NCI-H460 (cell line): ENCODE measurements at regions not wholly inside any gene's neighbourhood (a gene's known extent, or its start where the extent isn't known, plus 50 kb on each side); places are given as distances from the start of the nearest gene placed in this dataset.

Experiments used
- DNase-seq: peaks from one replicate; pipeline ENCODE4 v3.0.0-alpha.2; 2016; ENCODE audit warnings: low read depth; ENCODE audit errors: extremely low read depth

DNA sequence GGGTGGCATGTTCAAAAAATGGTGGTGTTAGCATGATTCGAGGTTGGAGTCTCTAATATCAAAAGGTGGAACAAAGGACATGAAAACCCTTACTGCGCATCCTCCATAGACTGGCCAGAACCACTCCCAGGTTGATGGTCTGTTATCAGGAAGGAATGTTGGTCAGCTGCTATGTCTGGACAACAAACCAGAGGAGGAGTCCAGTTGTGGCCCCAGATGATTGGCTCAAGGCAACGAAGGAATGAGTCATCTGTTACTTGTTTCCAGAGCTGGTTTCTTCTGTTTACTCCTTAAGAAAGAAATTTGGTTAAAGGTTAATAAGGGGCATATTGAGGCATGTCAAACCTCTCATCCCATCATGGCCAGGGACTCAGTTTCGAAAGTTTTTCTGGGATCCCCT, 56.8 kb upstream of the GRIA4 start:
- DNase-seq, result no peak

DNA sequence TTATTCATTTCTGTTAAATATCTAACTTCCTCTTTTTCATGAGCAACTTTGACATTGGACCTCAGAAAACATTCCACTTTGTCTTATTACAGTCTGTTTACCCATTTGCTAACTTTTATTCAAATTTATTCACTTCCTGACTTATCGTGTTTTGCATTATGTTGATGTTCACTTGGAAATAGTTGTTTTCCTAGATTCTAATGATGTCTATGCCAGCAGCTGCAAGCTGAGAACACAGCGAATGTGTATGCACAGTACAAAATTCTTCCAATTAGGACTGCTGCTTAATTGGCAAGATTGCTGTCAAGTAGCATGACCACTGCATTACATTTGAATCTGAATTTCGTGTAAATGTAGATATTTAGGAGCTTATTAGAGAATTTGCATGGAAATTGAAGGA, 61.5 kb upstream of the GRIA4 start:
- no peak for DNase-seq

DNA sequence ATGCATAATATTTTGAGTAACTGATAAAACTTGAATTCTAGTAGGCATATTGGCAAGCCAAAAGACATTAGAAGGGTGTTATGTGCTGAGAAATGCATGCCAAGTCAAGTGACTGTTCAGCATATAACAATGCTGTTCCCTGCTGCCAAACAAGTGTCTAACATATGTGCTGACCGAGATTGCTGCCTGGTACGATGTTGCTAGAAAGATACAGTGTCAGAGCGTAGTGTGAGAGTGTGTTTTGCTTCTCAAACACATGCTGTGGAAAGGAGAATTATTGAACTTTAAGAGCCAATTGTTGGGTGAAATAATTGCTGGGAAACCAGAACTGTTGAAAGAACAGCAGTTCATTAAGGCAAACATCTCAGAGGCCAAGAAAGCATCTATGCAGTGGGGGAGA, 71.3 kb upstream of the GRIA4 start:
- DNase-seq, result no peak

DNA sequence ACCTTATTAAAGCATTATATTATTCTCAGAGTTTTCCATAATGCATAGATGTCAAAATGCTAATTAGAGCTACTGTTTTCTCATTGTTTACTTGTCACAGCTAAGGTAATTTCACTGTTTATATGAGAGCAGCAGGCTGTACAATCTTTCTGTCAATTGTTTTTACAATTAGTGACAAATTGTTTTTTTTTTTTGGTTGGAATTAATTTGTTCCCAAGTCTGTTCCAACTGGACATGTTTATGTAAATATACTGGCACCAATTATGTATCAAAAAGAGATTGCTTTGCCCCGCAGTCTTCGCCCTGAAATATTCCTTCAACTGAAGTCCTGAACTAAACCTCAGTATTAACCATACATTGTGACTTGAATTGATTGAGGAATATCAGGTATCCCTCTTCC, 72.3 kb upstream of the GRIA4 start:
- no peak for DNase-seq

DNA sequence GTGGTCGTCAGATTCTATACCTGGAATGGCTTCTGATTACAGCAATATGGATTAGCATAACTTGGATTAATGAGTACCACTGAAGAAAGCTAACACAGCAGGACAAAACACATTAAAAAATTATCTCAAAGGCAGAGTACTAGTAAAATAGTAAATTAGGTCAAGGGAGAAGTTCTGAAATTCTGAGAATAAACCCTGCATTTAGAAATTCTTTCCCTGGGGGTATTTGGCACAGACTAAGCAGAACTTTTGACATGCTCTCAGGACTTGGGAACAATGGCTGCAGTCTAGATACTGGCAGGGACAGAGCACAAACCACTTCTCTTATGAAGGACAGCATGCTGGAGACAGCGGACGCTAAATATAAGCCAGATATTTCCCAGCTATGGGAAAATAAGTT, 85.6 kb upstream of the GRIA4 start:
- DNase-seq, result no peak

DNA sequence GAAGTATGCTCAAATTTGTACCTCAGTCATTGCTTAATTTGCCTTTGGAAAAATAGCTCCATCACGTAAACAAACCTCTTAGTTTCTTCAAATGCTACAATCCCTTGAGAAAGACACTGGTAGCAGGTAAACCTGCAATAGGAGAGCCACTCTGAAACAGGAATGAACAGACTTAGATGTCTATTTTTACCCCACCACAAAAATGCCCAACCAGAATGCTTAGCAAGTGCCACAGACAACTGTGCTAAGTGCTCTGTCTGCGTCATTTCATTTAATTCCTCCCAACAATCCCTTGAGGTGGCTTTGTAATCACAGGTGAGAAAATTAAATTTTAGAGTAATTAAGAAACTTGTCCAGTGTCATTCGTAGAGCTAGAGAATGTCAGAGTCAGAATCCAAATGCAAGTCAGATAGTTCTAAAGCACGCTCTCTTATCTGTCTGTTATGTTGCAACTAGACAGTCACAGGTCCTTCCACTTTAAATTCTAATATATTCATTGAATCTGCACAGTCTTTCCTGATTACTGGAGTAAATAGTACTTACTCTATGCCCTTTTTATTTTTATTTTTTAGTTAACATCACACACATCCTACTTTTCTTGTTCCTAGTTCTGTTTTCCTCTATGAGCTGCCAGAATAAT, 89.0 kb upstream of the GRIA4 start:
- no peak for DNase-seq

DNA sequence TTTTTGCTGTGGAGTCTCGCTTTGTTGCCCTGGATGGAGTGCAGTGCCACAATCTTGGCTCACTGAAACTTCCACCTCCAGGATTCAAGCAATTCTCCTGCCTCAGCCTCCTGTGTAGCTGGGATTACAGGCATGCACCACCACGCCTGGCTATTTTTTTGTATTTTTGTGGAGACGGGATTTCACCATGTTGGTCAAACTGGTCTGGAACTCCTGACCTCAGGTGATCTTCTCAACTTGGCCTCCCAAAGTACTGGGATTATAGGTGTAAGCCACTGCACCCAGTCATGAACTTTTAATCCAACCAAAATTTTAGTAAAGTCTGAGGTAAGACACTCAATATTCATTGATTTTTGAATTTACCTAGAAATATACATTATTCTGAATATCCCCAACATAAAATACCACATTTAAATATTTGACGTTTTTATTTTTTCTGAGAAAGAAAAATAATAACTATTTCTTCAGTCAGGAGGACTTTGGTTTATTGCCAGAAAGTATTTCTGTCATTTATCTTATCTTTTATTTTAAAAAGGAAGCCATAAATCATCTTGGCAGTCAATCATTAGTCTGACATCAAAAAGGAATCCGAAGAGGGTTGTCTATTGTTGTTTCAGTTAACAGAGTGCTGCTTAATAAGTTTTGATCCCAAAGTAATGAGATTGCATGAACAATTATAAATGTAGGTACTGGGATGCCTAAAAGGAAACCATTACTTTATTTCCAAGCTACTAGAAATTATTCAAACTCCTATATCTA, 102.2 kb upstream of the GRIA4 start:
- no peak for DNase-seq

DNA sequence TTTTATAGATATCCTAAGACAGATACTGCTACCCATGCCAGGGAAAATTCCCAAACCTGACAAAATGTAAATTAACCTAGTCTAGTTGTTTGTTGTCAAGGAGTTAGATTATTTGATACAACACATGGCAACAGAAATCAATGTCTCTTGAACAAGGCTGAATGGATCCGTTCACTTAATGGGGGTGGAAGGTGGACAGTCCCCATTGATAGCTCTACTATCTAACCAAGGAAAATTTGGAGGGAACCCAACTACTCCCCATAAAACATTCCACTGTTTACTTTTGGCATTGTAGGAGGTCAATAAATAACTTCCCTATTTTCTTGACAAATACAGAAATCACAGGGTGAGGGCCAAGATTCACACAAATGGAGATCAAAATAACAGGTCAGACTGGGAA, 117.9 kb upstream of the GRIA4 start:
- DNase-seq, result no peak

DNA sequence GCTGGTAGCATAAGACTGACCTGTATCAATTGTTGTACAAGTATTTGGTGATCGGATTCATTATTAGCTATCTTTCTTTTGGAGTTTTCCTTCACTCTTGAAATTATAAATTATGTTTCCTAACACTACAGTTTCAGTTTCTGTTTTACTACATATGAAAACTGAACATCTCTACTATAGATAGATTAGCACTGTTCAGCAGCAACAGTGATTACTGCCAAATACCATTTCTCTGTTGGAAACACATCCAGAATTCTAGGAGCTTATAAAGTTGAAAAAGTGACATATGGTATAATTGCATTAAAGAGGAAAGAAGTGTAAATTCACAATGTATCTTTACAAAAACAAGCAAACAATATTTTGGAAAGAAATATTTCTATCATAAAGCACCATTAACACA, 118.5 kb upstream of the GRIA4 start:
- DNase-seq, result no peak

DNA sequence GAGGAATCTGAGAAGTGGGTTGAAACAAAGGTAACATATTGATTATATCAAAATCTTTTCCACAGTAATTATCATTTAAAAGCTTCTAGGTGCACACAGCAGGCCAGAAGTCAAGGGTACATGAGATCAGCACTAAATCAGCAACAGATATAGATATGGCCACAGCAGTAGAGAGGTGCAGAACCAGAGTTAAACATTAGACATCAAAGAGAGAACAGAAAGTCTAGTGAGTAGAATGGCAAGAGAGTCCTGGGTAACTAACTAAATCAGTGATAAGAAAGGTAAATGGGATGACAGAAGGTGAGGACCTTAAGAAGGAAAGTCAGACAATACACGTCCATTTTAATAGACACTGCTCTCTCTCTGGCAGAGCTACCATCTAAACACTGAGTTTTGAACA, 119.5 kb upstream of the GRIA4 start:
- no peak for DNase-seq

DNA sequence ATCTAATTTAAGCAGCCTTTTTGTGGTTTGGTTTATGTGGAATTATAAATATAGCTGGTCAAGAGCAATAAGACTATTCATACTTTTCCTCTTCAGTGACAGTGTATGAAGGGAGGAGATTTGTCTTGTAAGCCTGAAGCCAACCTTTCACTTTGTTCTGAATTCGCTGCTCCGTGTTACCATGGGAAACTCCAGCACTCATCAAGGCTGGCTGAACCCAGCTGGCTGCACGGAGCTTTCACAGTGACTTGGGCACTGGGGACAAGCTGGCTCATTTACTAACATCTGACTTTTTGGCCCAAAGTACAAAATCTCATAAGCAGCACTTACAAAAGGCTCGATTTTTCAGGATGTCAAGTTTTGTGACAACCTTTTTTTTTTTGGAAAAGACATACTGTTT, 120.4 kb upstream of the GRIA4 start:
- no peak for DNase-seq

DNA sequence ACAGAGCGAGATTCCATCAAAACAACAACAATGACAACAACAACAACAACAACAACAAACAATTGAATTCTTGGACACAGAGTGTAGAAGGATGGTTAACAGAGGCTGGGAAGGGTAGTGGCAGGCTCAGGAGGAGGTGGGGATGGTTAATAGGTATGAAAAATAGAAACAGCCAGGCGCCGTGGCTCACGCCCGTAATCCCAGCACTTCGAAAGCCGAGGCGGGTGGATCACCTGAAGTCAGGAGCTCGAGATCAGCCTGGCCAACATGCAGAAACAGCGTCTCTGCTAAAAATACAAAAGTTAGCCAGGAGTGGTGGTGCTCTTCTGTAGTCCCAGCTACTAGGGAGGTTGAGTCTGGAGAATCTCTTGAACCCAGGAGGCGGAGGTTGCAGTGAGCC, 122.9 kb upstream of the GRIA4 start:
- DNase-seq, result no peak

DNA sequence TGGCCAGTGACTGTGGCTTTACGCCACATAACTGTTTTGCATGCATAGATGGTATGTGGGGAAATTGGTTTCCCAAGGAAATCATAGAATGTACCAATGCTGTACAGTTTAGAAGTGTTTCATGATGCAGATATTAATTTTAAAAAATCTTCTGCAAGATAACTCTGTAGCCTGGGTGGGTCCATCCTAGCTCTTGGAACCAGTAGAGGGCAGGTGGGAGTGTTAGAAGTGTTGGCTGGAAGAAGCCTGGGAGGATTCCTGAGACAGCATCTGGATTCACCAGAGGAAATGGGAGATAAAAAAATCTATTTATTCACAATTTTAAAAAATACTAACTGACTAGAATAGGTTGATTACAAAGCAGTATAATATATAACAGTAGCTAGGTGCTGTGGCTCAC, 139.9 kb upstream of the GRIA4 start:
- no peak for DNase-seq

DNA sequence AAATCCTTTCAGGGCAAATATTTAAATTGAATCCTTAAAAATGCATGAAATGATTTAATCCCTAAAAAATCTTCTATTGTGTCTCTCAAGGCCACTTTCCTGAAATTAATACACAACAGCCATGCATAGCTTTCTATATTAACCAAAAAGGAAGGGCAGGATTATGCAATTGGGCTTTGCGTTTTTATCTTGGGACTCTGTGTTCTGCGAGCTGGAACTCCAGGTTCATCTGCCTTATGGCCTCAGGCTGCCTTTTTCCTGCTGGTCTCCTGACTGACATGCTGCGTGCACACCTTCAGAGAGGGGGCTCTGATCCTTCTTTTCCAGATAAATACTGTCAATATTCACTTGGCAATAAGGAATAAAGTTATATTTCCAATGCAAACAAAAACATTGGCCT, 141.7 kb upstream of the GRIA4 start:
- no peak for DNase-seq

DNA sequence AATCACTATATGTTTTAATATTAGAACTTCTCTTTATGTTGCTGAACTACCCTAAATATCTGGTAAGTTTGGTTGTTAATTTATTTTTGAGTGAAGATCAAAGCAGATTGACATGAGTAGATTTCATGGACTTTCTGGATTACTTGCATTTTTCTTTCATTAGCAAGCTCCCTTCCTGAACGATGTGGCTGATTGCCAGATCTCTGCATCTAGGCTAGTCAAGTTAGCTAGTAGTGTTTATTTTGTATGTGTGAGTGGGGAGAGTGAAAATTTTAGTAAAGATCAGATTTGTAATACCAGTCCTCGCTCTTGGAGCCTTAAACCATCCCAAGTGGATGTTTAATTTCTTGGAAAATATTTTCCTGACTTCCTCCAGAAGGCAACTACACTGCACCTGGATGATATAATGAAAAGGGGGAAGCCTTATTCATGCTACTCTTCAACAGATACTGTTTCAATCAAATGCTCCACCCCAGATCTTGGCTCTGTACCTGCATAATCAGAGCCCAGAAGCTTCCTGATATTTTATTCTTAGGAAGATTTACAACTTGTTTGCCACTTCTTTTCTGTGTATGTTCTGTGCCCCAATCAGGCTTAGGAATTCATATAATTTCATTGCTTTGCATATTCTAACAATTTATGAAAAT, 143.2 kb upstream of the GRIA4 start:
- DNase-seq, result no peak

DNA sequence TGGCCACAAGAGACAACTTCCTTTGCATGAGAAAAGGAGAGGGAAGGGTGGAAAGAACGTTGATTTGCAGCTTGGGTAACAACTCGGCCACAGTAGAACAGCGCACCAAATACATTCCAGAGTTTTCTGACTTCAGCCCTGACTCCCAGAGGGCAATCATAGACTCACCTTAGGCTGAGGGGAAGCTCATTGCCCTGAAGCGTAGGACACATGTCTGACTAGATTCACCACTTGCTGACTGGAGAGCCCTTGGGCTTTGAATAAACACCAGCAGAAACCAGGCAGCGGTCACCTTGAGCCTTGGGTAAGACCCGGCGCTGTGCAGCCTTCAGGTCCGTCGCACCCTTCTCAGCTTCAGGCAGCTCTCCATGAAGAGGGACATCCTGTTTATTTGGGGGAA, 151.8 kb upstream of the GRIA4 start:
- DNase-seq, result no peak

DNA sequence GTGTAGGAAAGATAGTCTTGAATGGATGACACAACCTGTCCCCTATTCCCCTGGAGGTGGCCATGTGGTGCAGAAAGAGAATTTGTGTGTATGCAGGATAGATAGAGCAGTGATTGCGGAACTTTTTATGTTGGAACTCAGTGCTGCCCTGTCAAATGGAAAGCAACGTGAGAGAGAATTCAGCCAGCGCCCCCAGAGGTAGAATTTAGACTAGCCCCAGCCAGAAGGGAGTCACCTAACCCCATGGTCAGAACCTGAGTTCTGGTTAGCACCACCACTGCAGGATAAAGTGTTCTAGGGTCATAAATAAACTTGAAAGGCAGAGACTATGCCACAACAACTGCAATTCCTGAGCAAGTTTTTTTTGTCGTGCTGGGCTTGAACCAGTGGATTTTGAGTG, 152.9 kb upstream of the GRIA4 start:
- DNase-seq, result no peak

DNA sequence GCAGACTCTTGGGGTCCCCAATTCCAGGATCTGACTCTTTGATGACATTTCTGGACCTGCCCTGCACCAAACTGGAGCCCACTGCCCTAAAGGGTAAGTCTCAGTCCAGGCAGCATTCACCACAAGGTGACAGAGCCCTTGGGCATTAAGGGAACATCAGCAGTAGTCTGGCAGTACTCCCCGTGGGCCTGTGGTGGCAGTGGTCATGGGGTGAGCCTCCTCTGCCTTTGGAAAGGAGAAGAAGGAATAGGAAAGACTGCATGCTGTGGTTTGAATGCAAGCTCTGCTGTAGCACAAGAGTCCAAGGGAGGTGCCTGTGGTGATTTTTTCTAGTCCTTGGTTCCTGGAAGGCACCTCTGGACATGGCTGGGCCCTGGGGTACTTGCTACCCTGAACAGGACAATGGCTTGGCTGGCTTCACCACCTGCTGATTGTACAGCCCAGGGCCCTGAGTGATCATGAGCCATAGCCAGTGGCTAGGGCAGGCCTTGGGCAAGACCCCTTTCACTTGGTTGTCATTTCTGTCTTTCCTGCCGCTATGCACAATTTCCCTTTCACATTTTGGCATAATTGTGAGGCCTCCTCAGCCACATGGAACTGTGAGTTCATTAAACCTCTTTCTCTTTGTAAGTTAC, 160.7 kb upstream of the GRIA4 start:
- DNase-seq, result no peak

DNA sequence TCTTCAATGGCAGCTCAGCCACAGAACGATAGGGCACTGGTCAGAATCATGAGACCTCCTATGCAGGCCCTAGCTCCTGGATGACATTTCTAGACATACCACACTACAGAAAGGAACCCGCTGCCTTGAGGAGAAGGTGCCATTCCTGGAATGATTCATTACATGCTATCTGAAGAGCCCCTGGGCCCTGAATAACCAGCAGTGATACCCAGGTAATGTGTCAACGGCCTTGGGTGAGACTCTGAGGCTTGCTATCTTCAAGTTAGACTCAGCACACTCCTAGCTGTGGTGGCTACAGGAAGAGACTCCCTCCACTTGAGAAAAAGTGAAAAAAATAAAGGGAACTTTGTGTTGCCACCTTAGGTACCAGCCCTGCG, 161.2 kb upstream of the GRIA4 start:
- no peak for DNase-seq

DNA sequence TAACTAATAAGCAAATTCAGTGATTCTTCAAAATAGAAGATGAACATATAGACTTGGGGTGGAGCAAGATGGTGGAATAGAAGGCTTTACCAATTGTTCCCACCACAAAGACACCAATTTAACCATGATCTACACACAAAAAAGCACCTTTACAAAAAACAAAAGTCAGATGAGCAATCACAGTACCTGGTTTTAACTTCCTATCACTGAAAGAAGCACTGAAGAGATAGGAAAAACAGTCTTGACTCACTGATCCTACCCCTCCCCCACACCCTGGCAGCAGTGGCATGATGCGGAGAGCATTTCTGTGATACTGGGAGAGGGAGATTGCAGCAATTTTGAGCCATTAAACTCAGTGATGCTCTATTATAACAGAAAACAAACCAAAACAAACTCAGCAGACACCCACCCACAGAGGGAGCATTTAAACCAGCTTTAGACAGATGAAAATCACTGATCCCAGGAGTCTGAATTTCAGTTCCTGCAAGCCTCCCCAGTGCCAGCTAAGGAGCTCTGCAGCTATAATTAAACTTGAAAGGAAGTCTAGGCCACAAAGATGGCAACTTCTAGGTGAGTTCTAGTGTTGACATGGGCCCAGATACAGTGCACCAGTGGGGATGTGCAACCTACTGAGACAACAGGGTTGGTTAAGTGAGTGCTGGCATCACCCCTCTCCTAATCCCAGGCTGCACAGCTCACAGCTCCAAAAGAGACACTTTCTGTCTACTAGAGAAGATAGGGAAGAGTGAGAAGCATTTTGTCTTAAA, 161.8 kb upstream of the GRIA4 start:
- DNase-seq, result no peak

DNA sequence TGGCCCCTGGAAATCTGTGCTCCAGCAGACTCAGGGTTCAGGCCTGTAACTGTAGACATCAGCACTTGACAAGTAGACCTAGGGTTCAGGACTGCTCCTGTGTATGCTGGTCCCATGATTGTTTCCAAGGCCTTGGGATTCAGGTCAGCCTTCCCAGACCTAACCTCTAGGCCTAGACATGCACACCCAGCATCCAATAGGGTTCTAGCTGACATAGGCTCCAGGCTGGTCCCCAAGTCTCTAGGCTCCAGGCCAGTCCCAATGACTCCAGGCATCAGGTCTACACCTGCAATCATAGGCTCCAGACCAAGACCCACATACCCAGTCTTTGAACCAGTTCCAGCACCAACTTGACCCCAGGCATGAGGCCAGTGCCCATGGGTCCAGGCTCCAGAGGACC, 166.2 kb upstream of the GRIA4 start:
- no peak for DNase-seq
